ENCODE measurements at regions not wholly inside any gene's neighbourhood (a gene's known extent, or its start where the extent isn't known, plus 50 kb on each side); places are given as distances from the start of the nearest gene placed in this dataset.

GRCh38 chr14:87868920-87869319 lies 124.1 kb downstream of the GALC start:
- H3K9ac ChIP-seq = no peak overlapping the region
- no peaks in the 10 kb centered on the region for H3K9me3 ChIP-seq (ENCODE audit: low read depth)
- no peaks in the 10 kb centered on the region for H3K4me1 ChIP-seq
- H3K4me3 Mint-ChIP-seq = no peak overlapping the region
- H3K36me3 ChIP-seq = no peaks in the 10 kb centered on the region
- DNase-seq (ENCODE audit: low spot score) = no peak
- no peaks in the 10 kb centered on the region for H3F3A ChIP-seq (ENCODE audit: low read depth)
- H3K27me3 ChIP-seq = no peaks in the 10 kb centered on the region
- H3K36me3 Mint-ChIP-seq = no peaks in the 10 kb centered on the region
- H3K27ac Mint-ChIP-seq = no peak overlapping the region
- TF ChIP-seq, protein P1, sequence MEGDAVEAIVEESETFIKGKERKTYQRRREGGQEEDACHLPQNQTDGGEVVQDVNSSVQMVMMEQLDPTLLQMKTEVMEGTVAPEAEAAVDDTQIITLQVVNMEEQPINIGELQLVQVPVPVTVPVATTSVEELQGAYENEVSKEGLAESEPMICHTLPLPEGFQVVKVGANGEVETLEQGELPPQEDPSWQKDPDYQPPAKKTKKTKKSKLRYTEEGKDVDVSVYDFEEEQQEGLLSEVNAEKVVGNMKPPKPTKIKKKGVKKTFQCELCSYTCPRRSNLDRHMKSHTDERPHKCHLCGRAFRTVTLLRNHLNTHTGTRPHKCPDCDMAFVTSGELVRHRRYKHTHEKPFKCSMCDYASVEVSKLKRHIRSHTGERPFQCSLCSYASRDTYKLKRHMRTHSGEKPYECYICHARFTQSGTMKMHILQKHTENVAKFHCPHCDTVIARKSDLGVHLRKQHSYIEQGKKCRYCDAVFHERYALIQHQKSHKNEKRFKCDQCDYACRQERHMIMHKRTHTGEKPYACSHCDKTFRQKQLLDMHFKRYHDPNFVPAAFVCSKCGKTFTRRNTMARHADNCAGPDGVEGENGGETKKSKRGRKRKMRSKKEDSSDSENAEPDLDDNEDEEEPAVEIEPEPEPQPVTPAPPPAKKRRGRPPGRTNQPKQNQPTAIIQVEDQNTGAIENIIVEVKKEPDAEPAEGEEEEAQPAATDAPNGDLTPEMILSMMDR (IDR thresholded peaks at IDR 0.05) = no peak
- TF ChIP-seq EZH2 (IDR thresholded peaks at IDR 0.05) (no peak), EZH2phosphoT487 (IDR thresholded peaks at IDR 0.05) (no peak)
- H2AFZ ChIP-seq (replicated peaks) = no peak overlapping the region
- H3K4me1 Mint-ChIP-seq = no peaks in the 10 kb centered on the region
- H3K27ac ChIP-seq = no peak overlapping the region
- H3K4me2 ChIP-seq = no peak overlapping the region
- H3K9me3 Mint-ChIP-seq = no peaks in the 10 kb centered on the region
- H3K4me3 ChIP-seq = no peak overlapping the region
- no peaks in the 10 kb centered on the region for H4K20me1 ChIP-seq (ENCODE audit: low read depth)
- no peaks in the 10 kb centered on the region for H3K79me2 ChIP-seq (ENCODE audit: low read depth)
- peaks cover 3% of the 10 kb centered on the region for H3K27me3 Mint-ChIP-seq (ENCODE audit: insufficient read depth, low read depth)

DNA sequence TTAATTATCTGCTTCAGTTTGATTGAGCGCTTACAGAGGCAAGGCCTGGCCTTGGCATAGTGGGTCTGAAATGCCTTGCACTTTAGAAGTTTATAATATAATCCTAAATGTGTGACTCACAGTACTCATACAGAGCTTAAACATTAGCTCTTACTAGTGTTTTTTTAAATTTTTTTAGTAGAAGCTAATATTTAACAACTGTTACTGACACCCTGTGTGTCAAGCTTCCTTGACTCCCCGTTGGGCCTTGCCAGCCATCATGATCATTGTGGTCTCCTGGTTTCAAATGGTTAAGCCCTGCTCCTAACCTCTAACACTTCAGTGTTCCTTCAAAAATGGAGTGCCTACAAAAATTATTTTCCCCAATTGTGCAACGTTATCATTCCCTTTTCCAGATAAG lies 126.9 kb downstream of the GALC start:
- no peak overlapping the region for H3K4me2 ChIP-seq
- H3K27me3 ChIP-seq = no peaks in the 10 kb centered on the region
- H3K4me3 ChIP-seq = no peak overlapping the region
- no peak overlapping the region for H3K9ac ChIP-seq
- Mint-ChIP-seq H3K27ac (no peak overlapping the region), H3K9me3 (peaks cover under 1% of the 10 kb centered on the region), H3K36me3 (no peaks in the 10 kb centered on the region), H3K27me3 (ENCODE audit: insufficient read depth, low read depth) (peaks cover 3% of the 10 kb centered on the region), H3K4me1 (no peaks in the 10 kb centered on the region), H3K4me3 (no peak overlapping the region)
- no peak overlapping the region for H3K27ac ChIP-seq
- no peak for DNase-seq (ENCODE audit: low spot score)
- no peak overlapping the region for H2AFZ ChIP-seq (replicated peaks)
- no peaks in the 10 kb centered on the region for H3K4me1 ChIP-seq
- H3K9me3 ChIP-seq (ENCODE audit: low read depth) = no peaks in the 10 kb centered on the region
- no peaks in the 10 kb centered on the region for H3K79me2 ChIP-seq (ENCODE audit: low read depth)
- H4K20me1 ChIP-seq (ENCODE audit: low read depth) = no peaks in the 10 kb centered on the region
- H3K36me3 ChIP-seq = no peaks in the 10 kb centered on the region
- TF ChIP-seq EZH2phosphoT487 (IDR thresholded peaks at IDR 0.05) (no peak), EZH2 (IDR thresholded peaks at IDR 0.05) (no peak)
- TF ChIP-seq, protein P1 (IDR thresholded peaks at IDR 0.05) = no peak
- no peaks in the 10 kb centered on the region for H3F3A ChIP-seq (ENCODE audit: low read depth)

DNA sequence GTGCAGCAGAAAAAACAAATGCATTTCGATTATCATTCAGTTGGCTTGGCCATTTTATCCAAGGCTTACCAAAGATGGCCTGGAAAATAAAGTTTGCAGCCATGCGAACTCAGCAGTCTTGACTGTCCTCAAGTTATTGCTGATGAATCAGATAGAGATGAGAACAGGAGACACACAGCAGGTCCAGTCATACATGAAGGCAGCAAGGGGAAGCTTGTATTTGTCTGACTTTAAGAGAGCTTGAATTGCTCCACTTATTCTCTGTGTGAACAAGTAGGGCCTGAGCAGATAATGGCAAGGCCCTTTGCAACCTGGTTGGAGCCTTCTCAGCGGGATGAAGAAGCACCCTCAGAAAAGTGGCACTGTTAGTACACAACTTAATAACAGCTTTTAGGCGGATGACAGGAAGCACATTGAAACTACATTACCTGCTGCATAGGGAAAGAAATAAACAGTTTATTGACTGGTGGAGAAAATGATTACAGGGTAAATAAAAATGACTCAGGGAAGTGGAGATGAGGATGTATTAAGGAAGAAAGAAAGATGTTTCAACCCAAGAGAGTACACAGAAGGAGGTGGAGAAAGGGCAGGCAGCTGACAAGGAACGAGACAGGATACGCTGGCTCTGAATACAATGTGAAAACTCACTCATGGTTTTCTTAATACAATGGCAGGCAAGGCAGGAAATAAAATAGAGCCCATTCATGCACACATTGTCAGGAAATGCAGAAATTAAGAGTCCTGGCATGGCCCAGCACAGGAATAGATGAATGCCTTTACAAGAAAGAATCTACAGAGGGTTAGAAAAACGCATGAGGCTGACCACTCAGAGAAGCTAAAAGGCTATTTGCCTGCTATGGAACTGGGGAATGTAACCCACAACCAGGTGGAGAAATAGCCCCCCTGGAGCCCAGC lies 128.4 kb downstream of the GALC start:
- Mint-ChIP-seq H3K4me3 (no peak overlapping the region), H3K27ac (no peak overlapping the region), H3K4me1 (no peaks in the 10 kb centered on the region), H3K36me3 (no peaks in the 10 kb centered on the region), H3K27me3 (ENCODE audit: insufficient read depth, low read depth) (peaks cover 2% of the 10 kb centered on the region), H3K9me3 (peaks cover 10% of the 10 kb centered on the region)
- DNase-seq (ENCODE audit: low spot score) = no peak
- Histone ChIP-seq H3K4me2 (no peak overlapping the region), H3K27ac (no peak overlapping the region), H3K9me3 (ENCODE audit: low read depth) (no peaks in the 10 kb centered on the region), H2AFZ (replicated peaks) (no peak overlapping the region), H4K20me1 (ENCODE audit: low read depth) (no peaks in the 10 kb centered on the region), H3K4me1 (no peaks in the 10 kb centered on the region), H3K9ac (no peak overlapping the region), H3K4me3 (no peak overlapping the region), H3F3A (ENCODE audit: low read depth) (no peaks in the 10 kb centered on the region), H3K27me3 (no peaks in the 10 kb centered on the region), H3K36me3 (no peaks in the 10 kb centered on the region), H3K79me2 (ENCODE audit: low read depth) (no peaks in the 10 kb centered on the region)
- TF ChIP-seq EZH2 (IDR thresholded peaks at IDR 0.05) (no peak), EZH2phosphoT487 (IDR thresholded peaks at IDR 0.05) (no peak)
- TF ChIP-seq, protein P1 (IDR thresholded peaks at IDR 0.05) = no peak

All from neural progenitor cell (in vitro differentiated cells).